Spleen (tissue), 11 donors: ENCODE measurements at regions not wholly inside any gene's neighbourhood (a gene's known extent, or its start where the extent isn't known, plus 50 kb on each side); places are given as distances from the start of the nearest gene placed in this dataset.

Experiments used
- DNase-seq: peaks from one replicate; pipeline ENCODE4 v3.0.0-alpha.2; 2020
- H3K27ac ChIP-seq, 8 donors: fragments of 200-600 bp; sonication (generic) in 7 of 8; 1 replicate in 4 of 8; 2 replicates in 4 of 8; pipeline versions ENCODE4 v1.5.0 to v1.8.0; 2016 to 2021; ENCODE audit warnings: inconsistent platforms in 4 of 8, mild to moderate bottlenecking in 4 of 8, moderate library complexity in 1 of 8
- H3K27me3 ChIP-seq, 7 donors: fragments of 200-600 bp; sonication (generic) in 6 of 7; replicated peaks in 1 of 7; 1 replicate in 4 of 7; 2 replicates in 3 of 7; pipeline versions ENCODE4 v1.5.0 to v1.8.0; 2016 to 2021; ENCODE audit warnings: inconsistent platforms in 3 of 7, mild to moderate bottlenecking in 1 of 7
- H3K36me3 ChIP-seq, 6 donors: fragments of 200-600 bp; sonication (generic) in 5 of 6; 1 replicate in 4 of 6; 2 replicates in 2 of 6; pipeline versions ENCODE4 v1.5.0 to v1.8.0; 2016 to 2021; ENCODE audit warnings: inconsistent platforms in 2 of 6
- H3K4me1 ChIP-seq, 6 donors: fragments of 200-600 bp; sonication (generic) in 5 of 6; 1 replicate in 3 of 6; 2 replicates in 3 of 6; pipeline versions ENCODE4 v1.5.0 to v1.8.0; 2016 to 2021; ENCODE audit warnings: inconsistent platforms in 3 of 6
- H3K4me3 ChIP-seq, 8 donors: fragments of 200-600 bp; sonication (generic) in 7 of 8; 1 replicate in 4 of 8; 2 replicates in 4 of 8; pipeline versions ENCODE4 v1.5.0 to v1.8.0; 2016 to 2021; ENCODE audit warnings: inconsistent platforms in 4 of 8, mild to moderate bottlenecking in 4 of 8, moderate library complexity in 2 of 8
- H3K9me3 ChIP-seq, 8 donors: fragments of 200-600 bp; sonication (generic) in 7 of 8; 1 replicate in 4 of 8; 2 replicates in 4 of 8; pipeline versions ENCODE4 v1.5.0 to v1.8.0; 2016 to 2021; ENCODE audit warnings: inconsistent platforms in 4 of 8
- POLR2A ChIP-seq, 3 donors: fragments of 450-650 bp; IDR thresholded peaks; one replicate each; pipeline ENCODE4 v1.5.1; 2017; ENCODE audit warnings: antibody characterized with exemption in 3 of 3, mild to moderate bottlenecking in 1 of 3
- POLR2AphosphoS5 ChIP-seq, 3 donors: sonication (generic); formaldehyde crosslinking; IDR thresholded peaks; one replicate each; pipeline ENCODE4 v1.5.1; 2017; ENCODE audit warnings: antibody characterized with exemption in 3 of 3
- WGBS, 5 donors: extraction: QIAGEN DNeasy Blood & Tissue Kit in 3 of 5; methylation state at CpG; one replicate each; pipeline versions ENCODE4 v1.1.5 to v1.1.7; 2013 to 2018; 5-methylcytosine and 5-hydroxymethylcytosine counted together
- intact Hi-C: fragments of 100-400 bp; cut with DNase I; formaldehyde crosslinking; loops from one replicate; pipeline ENCODE4 v1.15.0; 2023; ENCODE audit warnings: low total_unique reads
- TF ChIP-seq, protein P1 (sequence below), 11 experiments: fragments of 200-600 bp in 7 of 11; fragments of 450-650 bp in 4 of 11; sonication (generic) in 4 of 11; IDR thresholded peaks in 8 of 11; conservative IDR thresholded peaks in 3 of 11; 1 replicate in 7 of 11; 2 replicates in 4 of 11; pipeline versions ENCODE4 v1.4.0 to v1.8.0; 2016 to 2021; ENCODE audit warnings: antibody characterized with exemption in 11 of 11, inconsistent platforms in 4 of 11, mild to moderate bottlenecking in 1 of 11
- donor health status: healthy with polysubstance abuse.
- donor health status: DM: no; HTN: no; CAD: no; lungs with moderate emphysema.
- donor health status: DM: no; HTN: no; CAD: no.
- donor health status: Bipolar disorder and iron deficiency.
- donor health status: healthy.
- donor health status: DM: no; HTN: no; CAD: no.
- donor health status: DM: yes; HTN: yes; CAD: no.

DNA sequence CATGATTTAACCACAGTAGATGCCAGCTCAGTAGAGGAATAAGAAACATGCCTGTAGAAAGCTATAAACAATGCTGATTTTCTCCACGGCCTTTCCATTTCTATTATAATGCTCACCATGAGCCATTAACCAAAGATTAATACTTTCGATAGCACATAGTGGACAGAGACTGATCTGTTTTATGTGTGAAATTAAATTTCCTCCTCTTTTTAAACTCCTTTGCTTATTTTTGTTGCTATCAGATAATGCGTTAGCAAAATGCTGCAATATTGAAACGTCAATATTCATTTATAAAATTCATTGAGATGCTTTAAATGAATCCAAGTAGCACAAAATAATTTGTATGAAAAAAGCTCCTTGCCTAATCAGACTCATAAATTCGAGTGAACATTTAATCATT, 1807.9 kb downstream of the MRPL39 start:
- Histone ChIP-seq H3K4me3 (no peak overlapping the region), H3K9me3 (peaks cover 0 to 14% (median 6%) of the 10 kb centered on the region in 8 donors), H3K27ac (no peak overlapping the region), H3K36me3 (no peaks in the 10 kb centered on the region), H3K4me1 (no peaks in the 10 kb centered on the region), H3K27me3 (no peaks in the 10 kb centered on the region)
- intact Hi-C loops: no loop called here
- TF ChIP-seq POLR2AphosphoS5 (IDR thresholded peaks at IDR 0.05): no peak
- TF ChIP-seq, protein P1, sequence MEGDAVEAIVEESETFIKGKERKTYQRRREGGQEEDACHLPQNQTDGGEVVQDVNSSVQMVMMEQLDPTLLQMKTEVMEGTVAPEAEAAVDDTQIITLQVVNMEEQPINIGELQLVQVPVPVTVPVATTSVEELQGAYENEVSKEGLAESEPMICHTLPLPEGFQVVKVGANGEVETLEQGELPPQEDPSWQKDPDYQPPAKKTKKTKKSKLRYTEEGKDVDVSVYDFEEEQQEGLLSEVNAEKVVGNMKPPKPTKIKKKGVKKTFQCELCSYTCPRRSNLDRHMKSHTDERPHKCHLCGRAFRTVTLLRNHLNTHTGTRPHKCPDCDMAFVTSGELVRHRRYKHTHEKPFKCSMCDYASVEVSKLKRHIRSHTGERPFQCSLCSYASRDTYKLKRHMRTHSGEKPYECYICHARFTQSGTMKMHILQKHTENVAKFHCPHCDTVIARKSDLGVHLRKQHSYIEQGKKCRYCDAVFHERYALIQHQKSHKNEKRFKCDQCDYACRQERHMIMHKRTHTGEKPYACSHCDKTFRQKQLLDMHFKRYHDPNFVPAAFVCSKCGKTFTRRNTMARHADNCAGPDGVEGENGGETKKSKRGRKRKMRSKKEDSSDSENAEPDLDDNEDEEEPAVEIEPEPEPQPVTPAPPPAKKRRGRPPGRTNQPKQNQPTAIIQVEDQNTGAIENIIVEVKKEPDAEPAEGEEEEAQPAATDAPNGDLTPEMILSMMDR (IDR thresholded peaks at IDR 0.05 in 8 of 11, conservative IDR thresholded peaks at IDR 0.05 in 3 of 11): no peak
- TF ChIP-seq POLR2A (IDR thresholded peaks at IDR 0.05): no peak
- no peak for DNase-seq
- WGBS, 5 donors: 78 to 88% (median 80%) methylated on average over 5 of the region's 5 CpGs

DNA sequence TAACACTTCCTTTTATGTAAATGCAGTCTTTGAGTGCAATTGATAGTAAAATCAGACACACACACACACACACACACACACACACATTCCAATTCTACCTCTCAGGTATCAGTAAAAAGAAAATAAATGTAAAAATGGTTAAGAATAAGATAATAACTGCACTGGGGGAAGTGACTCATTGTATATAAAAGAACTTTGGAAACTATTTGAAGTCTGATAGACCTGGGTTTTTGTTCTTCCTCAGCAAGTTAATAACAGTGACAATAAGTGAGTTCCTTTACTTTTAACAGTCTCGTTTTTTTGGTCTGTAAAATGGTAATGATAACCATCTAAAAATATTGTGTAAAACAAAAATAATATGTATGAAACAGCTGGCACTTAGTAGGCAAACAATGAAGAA, 1815.0 kb downstream of the MRPL39 start:
- no peaks in the 10 kb centered on the region for H3K27me3 ChIP-seq
- DNase-seq: no peak
- no peaks in the 10 kb centered on the region for H3K4me1 ChIP-seq
- H3K36me3 ChIP-seq: no peaks in the 10 kb centered on the region
- TF ChIP-seq, protein P1 (IDR thresholded peaks at IDR 0.05 in 8 of 11, conservative IDR thresholded peaks at IDR 0.05 in 3 of 11): no peak
- no peak for TF ChIP-seq POLR2A (IDR thresholded peaks at IDR 0.05)
- TF ChIP-seq POLR2AphosphoS5 (IDR thresholded peaks at IDR 0.05): no peak
- intact Hi-C loops: no loop called here
- WGBS, 5 donors: 32 to 63% (median 38%) methylated on average over 1 of the region's 1 CpG
- no peak overlapping the region for H3K4me3 ChIP-seq
- H3K9me3 ChIP-seq: peaks cover 0 to 7% (median 0%) of the 10 kb centered on the region in 8 donors
- H3K27ac ChIP-seq: no peak overlapping the region

DNA sequence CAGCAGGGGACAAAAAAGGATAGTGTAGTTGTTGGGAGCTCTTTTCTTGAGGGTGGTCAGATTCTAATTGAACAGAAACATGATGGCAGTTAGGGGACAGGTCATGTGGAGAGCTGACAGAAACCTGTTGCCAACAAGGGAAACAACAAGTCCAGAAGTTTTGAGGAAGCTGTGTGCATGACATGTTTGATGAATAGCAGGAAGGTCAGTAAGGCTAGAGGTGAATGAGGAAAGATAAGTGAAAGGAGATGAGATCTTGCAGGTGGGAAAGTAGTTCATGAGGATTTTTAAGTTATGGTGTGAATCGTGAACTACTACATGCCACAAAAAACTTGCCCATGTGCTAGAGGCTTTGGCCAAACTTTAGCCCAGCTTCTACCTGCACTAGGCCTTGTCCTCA, 1817.4 kb downstream of the MRPL39 start:
- H3K9me3 ChIP-seq: peaks cover 0 to 7% (median 0%) of the 10 kb centered on the region in 8 donors

DNA sequence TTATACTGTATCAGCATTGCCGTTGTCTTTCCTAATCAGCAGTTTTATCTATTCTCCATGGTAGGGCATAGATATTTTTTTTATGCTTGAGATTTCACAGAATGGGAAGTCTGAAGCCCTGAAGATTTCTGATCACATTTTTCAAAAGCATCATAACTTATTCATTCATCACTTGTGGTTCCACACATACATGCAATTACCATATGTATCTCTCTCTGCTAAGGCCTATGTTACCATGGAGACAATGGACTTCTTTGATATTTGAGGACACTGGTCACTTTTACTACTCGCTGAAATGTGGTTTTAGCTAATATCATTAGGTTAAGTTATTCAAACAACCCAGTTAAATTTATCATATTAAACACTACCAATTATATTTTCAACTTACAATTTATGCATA, 1827.0 kb downstream of the MRPL39 start:
- DNase-seq: no peak
- H3K9me3 ChIP-seq: no peaks in the 10 kb centered on the region
- no peaks in the 10 kb centered on the region for H3K27me3 ChIP-seq
- no peaks in the 10 kb centered on the region for H3K36me3 ChIP-seq
- no peak overlapping the region for H3K27ac ChIP-seq
- intact Hi-C loops: no loop called here
- no peaks in the 10 kb centered on the region for H3K4me1 ChIP-seq
- TF ChIP-seq POLR2A (IDR thresholded peaks at IDR 0.05) (no peak), POLR2AphosphoS5 (IDR thresholded peaks at IDR 0.05) (no peak)
- TF ChIP-seq, protein P1 (IDR thresholded peaks at IDR 0.05 in 8 of 11, conservative IDR thresholded peaks at IDR 0.05 in 3 of 11): no peak
- no peak overlapping the region for H3K4me3 ChIP-seq
- WGBS, 5 donors: 80 to 88% (median 82%) methylated on average over 2 of the region's 2 CpGs

More for the DNA sequence above, 1817.4 kb downstream of the MRPL39 start:
- intact Hi-C loops: no loop called here
- Histone ChIP-seq H3K4me3 (no peak overlapping the region), H3K4me1 (no peaks in the 10 kb centered on the region), H3K27ac (no peak overlapping the region), H3K36me3 (no peaks in the 10 kb centered on the region), H3K27me3 (no peaks in the 10 kb centered on the region)
- DNase-seq: no peak
- WGBS, 5 donors: 30 to 72% (median 52%) methylated on average over 1 of the region's 1 CpG
- TF ChIP-seq POLR2A (IDR thresholded peaks at IDR 0.05) (no peak), POLR2AphosphoS5 (IDR thresholded peaks at IDR 0.05) (no peak)
- TF ChIP-seq, protein P1 (IDR thresholded peaks at IDR 0.05 in 8 of 11, conservative IDR thresholded peaks at IDR 0.05 in 3 of 11): no peak
